ENCODE measurements at regions not wholly inside any gene's neighbourhood (a gene's known extent, or its start where the extent isn't known, plus 50 kb on each side); places are given as distances from the start of the nearest gene placed in this dataset.

- Mint-ChIP-seq H3K27ac (no peak overlapping the region), H3K9me3 (peaks cover 7 to 31% (median 10%) of the 10 kb centered on the region in 3 donors), H3K27me3 (no peaks in the 10 kb centered on the region), H3K36me3 (no peaks in the 10 kb centered on the region), H3K4me1 (no peaks in the 10 kb centered on the region), H3K4me3 (no peak overlapping the region)
- ATAC-seq (replicated peaks in 1 of 4) (no peak), DNase-seq (no peak)
- no peaks in the 10 kb centered on the region for H3K27me3 ChIP-seq (replicated peaks in 1 of 2; ENCODE audit: control insufficient read depth in 2 of 2, extremely low read depth in 1 of 2, insufficient read depth in 2 of 2, low read length in 1 of 2)
- no peaks in the 10 kb centered on the region for H3K9me3 ChIP-seq
- no peaks in the 10 kb centered on the region for H3K36me3 ChIP-seq (ENCODE audit: control insufficient read depth in 2 of 2, extremely low read depth in 1 of 2, insufficient read depth in 1 of 2, low read length in 1 of 2)
- CTCF ChIA-PET, result no interaction called here
- no peak overlapping the region for H3K27ac ChIP-seq (ENCODE audit: low read length)
- no CpG with 5 or more reads among the region's 3 CpGs for WGBS (ENCODE audit: insufficient coverage)
- no peaks in the 10 kb centered on the region for H3K4me1 ChIP-seq (ENCODE audit: control insufficient read depth in 1 of 2, extremely low read depth in 1 of 2, insufficient read depth in 2 of 2, low read length in 2 of 2)
- POLR2A ChIA-PET, result no interaction called here
- H3K4me3 ChIP-seq (ENCODE audit: control insufficient read depth in 1 of 2, extremely low read depth in 1 of 2, low read length in 1 of 2), result no peak overlapping the region
These were observed 770.6 kb upstream of the GYPC start for GRCh38 chr2:125885340-125885739.

- ChIA-PET POLR2A (no interaction called here), CTCF (no interaction called here)
- Mint-ChIP-seq H3K9me3 (peaks cover 7 to 33% (median 10%) of the 10 kb centered on the region in 3 donors), H3K27ac (no peak overlapping the region), H3K4me3 (no peak overlapping the region), H3K27me3 (no peaks in the 10 kb centered on the region), H3K36me3 (no peaks in the 10 kb centered on the region), H3K4me1 (no peaks in the 10 kb centered on the region)
- no peak for DNase-seq
- Histone ChIP-seq H3K4me1 (ENCODE audit: control insufficient read depth in 1 of 2, extremely low read depth in 1 of 2, insufficient read depth in 2 of 2, low read length in 2 of 2) (no peaks in the 10 kb centered on the region), H3K27ac (ENCODE audit: low read length) (no peak overlapping the region), H3K9me3 (no peaks in the 10 kb centered on the region), H3K4me3 (ENCODE audit: control insufficient read depth in 1 of 2, extremely low read depth in 1 of 2, low read length in 1 of 2) (no peak overlapping the region), H3K27me3 (replicated peaks in 1 of 2; ENCODE audit: control insufficient read depth in 2 of 2, extremely low read depth in 1 of 2, insufficient read depth in 2 of 2, low read length in 1 of 2) (no peaks in the 10 kb centered on the region), H3K36me3 (ENCODE audit: control insufficient read depth in 2 of 2, extremely low read depth in 1 of 2, insufficient read depth in 1 of 2, low read length in 1 of 2) (no peaks in the 10 kb centered on the region)
- no peak for ATAC-seq (replicated peaks in 1 of 4)
- WGBS (ENCODE audit: insufficient coverage), result 79% methylated on average over 3 of the region's 4 CpGs
These were observed 769.8 kb upstream of the GYPC start for GRCh38 chr2:125886153-125886552.

GRCh38 chr2:125901278-125901677, 754.7 kb upstream of the GYPC start:
- Histone ChIP-seq H3K9me3 (no peaks in the 10 kb centered on the region), H3K27me3 (replicated peaks in 1 of 2; ENCODE audit: control insufficient read depth in 2 of 2, extremely low read depth in 1 of 2, insufficient read depth in 2 of 2, low read length in 1 of 2) (no peaks in the 10 kb centered on the region), H3K4me1 (ENCODE audit: control insufficient read depth in 1 of 2, extremely low read depth in 1 of 2, insufficient read depth in 2 of 2, low read length in 2 of 2) (no peaks in the 10 kb centered on the region), H3K27ac (ENCODE audit: low read length) (no peak overlapping the region), H3K4me3 (ENCODE audit: control insufficient read depth in 1 of 2, extremely low read depth in 1 of 2, low read length in 1 of 2) (no peak overlapping the region), H3K36me3 (ENCODE audit: control insufficient read depth in 2 of 2, extremely low read depth in 1 of 2, insufficient read depth in 1 of 2, low read length in 1 of 2) (no peaks in the 10 kb centered on the region)
- Mint-ChIP-seq H3K9me3 (peaks cover 20 to 31% (median 20%) of the 10 kb centered on the region in 3 donors), H3K36me3 (no peaks in the 10 kb centered on the region), H3K4me1 (no peaks in the 10 kb centered on the region), H3K4me3 (no peak overlapping the region), H3K27ac (no peak overlapping the region), H3K27me3 (no peaks in the 10 kb centered on the region)
- no peak for ATAC-seq (replicated peaks in 1 of 4)
- ChIA-PET CTCF (no interaction called here), POLR2A (no interaction called here)
- no peak for DNase-seq

- no peaks in the 10 kb centered on the region for H3K9me3 ChIP-seq
- H3K4me3 ChIP-seq (ENCODE audit: control insufficient read depth in 1 of 2, extremely low read depth in 1 of 2, low read length in 1 of 2), result no peak overlapping the region
- DNase-seq, result no peak
- Mint-ChIP-seq H3K4me3 (no peak overlapping the region), H3K36me3 (no peaks in the 10 kb centered on the region), H3K4me1 (no peaks in the 10 kb centered on the region), H3K9me3 (peaks cover 4 to 10% (median 4%) of the 10 kb centered on the region in 3 donors), H3K27ac (no peak overlapping the region), H3K27me3 (no peaks in the 10 kb centered on the region)
- no peaks in the 10 kb centered on the region for H3K4me1 ChIP-seq (ENCODE audit: control insufficient read depth in 1 of 2, extremely low read depth in 1 of 2, insufficient read depth in 2 of 2, low read length in 2 of 2)
- H3K36me3 ChIP-seq (ENCODE audit: control insufficient read depth in 2 of 2, extremely low read depth in 1 of 2, insufficient read depth in 1 of 2, low read length in 1 of 2), result no peaks in the 10 kb centered on the region
- 87% methylated on average over 5 of the region's 7 CpGs for WGBS (ENCODE audit: insufficient coverage)
- ATAC-seq (replicated peaks in 1 of 4), result no peak
- ChIA-PET POLR2A (no interaction called here), CTCF (no interaction called here)
- H3K27ac ChIP-seq (ENCODE audit: low read length), result no peak overlapping the region
- H3K27me3 ChIP-seq (replicated peaks in 1 of 2; ENCODE audit: control insufficient read depth in 2 of 2, extremely low read depth in 1 of 2, insufficient read depth in 2 of 2, low read length in 1 of 2), result no peaks in the 10 kb centered on the region
These were observed 729.9 kb upstream of the GYPC start for GRCh38 chr2:125925891-125926546.

- DNase-seq (no peak), ATAC-seq (replicated peaks in 1 of 4) (no peak)
- Histone ChIP-seq H3K36me3 (ENCODE audit: control insufficient read depth in 2 of 2, extremely low read depth in 1 of 2, insufficient read depth in 1 of 2, low read length in 1 of 2) (no peaks in the 10 kb centered on the region), H3K9me3 (no peaks in the 10 kb centered on the region), H3K27me3 (replicated peaks in 1 of 2; ENCODE audit: control insufficient read depth in 2 of 2, extremely low read depth in 1 of 2, insufficient read depth in 2 of 2, low read length in 1 of 2) (no peaks in the 10 kb centered on the region), H3K4me1 (ENCODE audit: control insufficient read depth in 1 of 2, extremely low read depth in 1 of 2, insufficient read depth in 2 of 2, low read length in 2 of 2) (no peaks in the 10 kb centered on the region), H3K4me3 (ENCODE audit: control insufficient read depth in 1 of 2, extremely low read depth in 1 of 2, low read length in 1 of 2) (no peak overlapping the region), H3K27ac (ENCODE audit: low read length) (no peak overlapping the region)
- Mint-ChIP-seq H3K27me3 (no peaks in the 10 kb centered on the region), H3K4me3 (no peak overlapping the region), H3K27ac (no peak overlapping the region), H3K36me3 (no peaks in the 10 kb centered on the region), H3K9me3 (peaks cover 9 to 11% (median 9%) of the 10 kb centered on the region in 3 donors), H3K4me1 (no peaks in the 10 kb centered on the region)
- ChIA-PET CTCF (no interaction called here), POLR2A (no interaction called here)
- no CpG with 5 or more reads among the region's 2 CpGs for WGBS (ENCODE audit: insufficient coverage)
These were observed 720.4 kb upstream of the GYPC start for GRCh38 chr2:125935559-125935958.

- 92% methylated on average over 16 of the region's 23 CpGs for WGBS (ENCODE audit: insufficient coverage)
- no peak for DNase-seq
- H3K9me3 ChIP-seq, result no peaks in the 10 kb centered on the region
These were observed 713.2 kb upstream of the GYPC start for GRCh38 chr2:125942585-125943424.

More at GRCh38 chr2:125942585-125943424, 713.2 kb upstream of the GYPC start:
- no peak overlapping the region for H3K4me3 ChIP-seq (ENCODE audit: control insufficient read depth in 1 of 2, extremely low read depth in 1 of 2, low read length in 1 of 2)
- ChIA-PET POLR2A (no interaction called here), CTCF (no interaction called here)
- Mint-ChIP-seq H3K9me3 (peaks cover 11 to 23% (median 15%) of the 10 kb centered on the region in 3 donors), H3K27me3 (no peaks in the 10 kb centered on the region), H3K27ac (no peak overlapping the region), H3K4me3 (no peak overlapping the region), H3K4me1 (no peaks in the 10 kb centered on the region), H3K36me3 (no peaks in the 10 kb centered on the region)
- no peak for ATAC-seq (replicated peaks in 1 of 4)
- no peaks in the 10 kb centered on the region for H3K4me1 ChIP-seq (ENCODE audit: control insufficient read depth in 1 of 2, extremely low read depth in 1 of 2, insufficient read depth in 2 of 2, low read length in 2 of 2)
- H3K36me3 ChIP-seq (ENCODE audit: control insufficient read depth in 2 of 2, extremely low read depth in 1 of 2, insufficient read depth in 1 of 2, low read length in 1 of 2), result no peaks in the 10 kb centered on the region
- H3K27ac ChIP-seq (ENCODE audit: low read length), result no peak overlapping the region
- H3K27me3 ChIP-seq (replicated peaks in 1 of 2; ENCODE audit: control insufficient read depth in 2 of 2, extremely low read depth in 1 of 2, insufficient read depth in 2 of 2, low read length in 1 of 2), result no peaks in the 10 kb centered on the region
